Stimulated activated CD8-positive, alpha-beta memory T cell treated with anti-CD3 and anti-CD28 coated beads, Interleukin-4, amount 100 ng/mL, for 24 hours (primary cell): ENCODE measurements at regions not wholly inside any gene's neighbourhood (a gene's known extent, or its start where the extent isn't known, plus 50 kb on each side); places are given as distances from the start of the nearest gene placed in this dataset.

Source experiments
- DNase-seq: peaks from one replicate; pipeline ENCODE4 v3.0.0-alpha.2; 2020; ENCODE audit warnings: low read depth

DNA sequence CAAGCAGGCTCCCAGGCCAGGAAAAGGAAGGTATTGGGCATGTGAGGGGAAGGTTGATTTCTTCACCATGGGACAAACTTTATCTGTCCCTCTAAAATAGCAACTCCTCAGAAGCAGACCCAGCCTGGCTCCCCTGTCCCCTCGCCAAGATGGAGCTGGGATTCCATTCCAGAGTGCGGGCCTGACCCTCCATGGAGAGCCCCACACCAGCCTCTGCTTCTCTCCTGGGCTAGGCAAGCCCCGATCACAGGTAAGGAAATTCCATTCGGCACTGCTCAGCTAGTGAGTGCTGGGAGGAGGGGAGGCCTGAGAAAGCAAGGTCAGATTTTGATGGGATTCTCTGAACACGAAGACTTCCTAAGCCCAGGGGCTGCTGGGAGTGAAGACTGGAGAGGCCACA, 98.4 kb downstream of the EFNB1 start:
- DNase-seq: no peak

GRCh38 chrX:68923147-68923546, 94.3 kb downstream of the EFNB1 start:
- no peak for DNase-seq

GRCh38 chrX:68922013-68922412, 93.2 kb downstream of the EFNB1 start:
- no peak for DNase-seq

DNA sequence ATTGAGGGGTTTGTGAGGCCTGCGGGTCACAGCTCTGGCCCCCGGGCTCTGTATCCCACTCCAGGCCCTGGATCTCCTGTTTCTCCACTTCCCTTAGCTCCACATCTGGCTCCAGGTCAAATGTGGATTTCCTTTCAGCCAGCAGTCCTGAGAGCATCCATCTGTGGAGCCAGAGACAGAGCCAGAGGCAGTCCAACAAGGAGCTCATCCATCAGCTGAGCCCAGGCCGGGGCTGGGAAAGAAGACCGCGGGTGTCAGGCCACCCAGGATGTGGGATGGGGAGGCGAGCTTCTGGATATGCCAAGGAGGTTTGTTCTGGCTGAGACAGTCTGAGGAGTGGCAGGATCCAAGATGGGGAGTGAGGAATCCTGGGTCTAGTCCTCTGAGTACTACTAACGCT, 91.7 kb downstream of the EFNB1 start:
- no peak for DNase-seq

- no peak for DNase-seq
Observed at GRCh38 chrX:68919707-68920106, 90.9 kb downstream of the EFNB1 start.

DNA sequence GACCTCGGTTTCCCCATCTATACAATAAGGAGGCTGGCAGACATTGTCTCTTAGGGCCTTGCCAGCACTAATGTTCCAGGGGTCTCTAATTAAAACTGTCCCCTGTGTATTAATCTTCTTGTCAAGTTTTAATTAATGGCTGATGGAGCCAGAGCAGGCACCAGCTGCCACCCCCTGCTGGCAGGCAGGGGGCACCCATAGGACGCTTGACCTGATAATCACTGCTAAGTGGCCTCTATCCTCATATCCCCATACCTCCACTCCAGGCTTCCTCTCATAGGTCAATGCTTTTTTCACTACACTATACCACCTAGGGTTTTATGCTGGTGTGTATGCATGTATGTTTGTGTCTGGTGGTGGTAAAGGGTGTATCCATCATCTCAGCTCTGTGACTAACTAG, 89.4 kb downstream of the EFNB1 start:
- no peak for DNase-seq

DNA sequence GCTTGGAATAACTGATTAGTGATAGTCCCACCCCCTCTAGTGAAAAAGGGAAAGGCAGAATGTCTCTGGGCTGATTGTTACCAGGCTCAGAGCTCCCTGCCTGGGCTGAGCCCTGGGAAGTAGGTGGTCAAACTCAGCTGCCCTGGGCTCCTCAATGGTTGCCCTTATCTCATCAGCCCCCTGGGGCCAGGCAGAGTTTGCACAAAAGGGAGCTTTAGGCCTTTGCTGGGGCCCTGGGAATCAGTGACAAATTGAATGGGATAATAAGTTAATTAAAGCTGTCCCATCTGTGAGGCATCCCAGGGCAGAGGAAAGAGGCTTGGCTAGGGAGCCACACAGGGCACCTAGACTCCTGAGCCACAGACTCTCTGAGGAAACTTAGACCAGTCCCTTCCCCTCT, 89.0 kb downstream of the EFNB1 start:
- no peak for DNase-seq

DNA sequence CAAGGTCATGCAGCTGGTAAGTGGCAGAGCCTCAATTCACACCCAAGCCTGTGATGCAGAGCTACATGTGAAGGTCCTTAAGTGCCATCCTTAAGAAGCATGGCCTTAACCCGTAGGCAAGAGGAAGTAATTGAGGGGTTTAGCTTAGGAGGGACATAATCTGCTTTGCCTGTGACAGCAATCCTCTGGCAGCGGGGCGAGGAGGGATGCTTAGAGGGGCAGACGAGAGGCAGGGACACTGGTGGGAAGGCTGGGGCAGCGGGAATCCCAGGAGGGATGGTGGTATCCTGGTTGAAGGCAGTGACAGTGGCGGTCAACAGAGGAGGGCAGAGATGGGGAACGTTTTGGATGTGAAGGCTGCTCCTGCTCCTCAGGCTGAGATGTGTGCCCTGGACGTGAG, 88.1 kb downstream of the EFNB1 start:
- DNase-seq: no peak

GRCh38 chrX:68915778-68916177, 87.0 kb downstream of the EFNB1 start:
- DNase-seq: no peak

DNA sequence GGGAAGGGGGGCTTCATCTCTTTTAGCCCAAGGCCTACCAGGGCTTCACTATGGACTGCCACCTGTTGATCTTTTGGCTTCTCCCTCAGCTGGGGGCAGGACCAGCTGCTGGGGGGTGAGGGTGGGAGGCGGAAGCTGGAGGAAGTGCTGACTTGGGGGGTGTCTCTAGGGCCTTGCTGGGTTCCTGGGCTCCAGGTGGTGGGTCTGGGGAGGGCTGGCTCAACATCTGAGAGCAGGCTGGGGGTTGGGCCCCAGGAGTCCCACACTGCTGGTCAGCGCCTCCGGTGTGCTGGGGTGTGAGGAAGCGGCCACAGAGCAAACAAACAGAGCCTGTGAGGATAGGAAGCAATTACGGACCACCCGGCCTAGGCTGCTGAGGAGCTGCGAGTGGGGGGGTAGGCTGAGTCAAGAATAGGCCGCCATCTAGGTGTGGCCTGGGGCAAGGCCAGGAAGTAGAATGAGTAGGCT, 85.7 kb downstream of the EFNB1 start:
- DNase-seq: no peak

- DNase-seq: no peak
Observed at GRCh38 chrX:68913249-68913547, 84.4 kb downstream of the EFNB1 start.

- no peak for DNase-seq
Observed at GRCh38 chrX:68912113-68912512, 83.3 kb downstream of the EFNB1 start.

GRCh38 chrX:68910731-68911428, 82.1 kb downstream of the EFNB1 start:
- DNase-seq: no peak

GRCh38 chrX:68909945-68910344, 81.1 kb downstream of the EFNB1 start:
- no peak for DNase-seq

DNA sequence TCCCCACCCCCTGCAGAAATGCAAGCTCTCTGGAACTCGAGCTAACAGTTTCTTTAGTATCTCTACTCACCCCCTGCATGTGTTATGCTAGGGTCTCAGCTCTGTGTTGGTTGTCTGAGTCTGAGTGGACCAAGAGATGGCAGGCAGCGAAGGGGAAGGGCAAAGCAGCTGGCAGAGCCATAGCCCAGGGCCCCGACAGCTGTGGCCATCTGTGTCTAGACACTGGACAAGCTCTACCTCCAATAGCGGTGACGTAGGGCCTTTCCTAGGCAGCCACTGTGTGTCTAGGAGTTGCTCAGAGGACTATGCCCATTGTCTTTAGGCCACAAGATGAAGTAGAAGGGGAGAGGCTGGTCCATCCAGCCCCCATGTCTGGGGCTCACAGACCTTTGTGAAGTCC, 79.2 kb downstream of the EFNB1 start:
- DNase-seq: no peak

- no peak for DNase-seq
Observed at GRCh38 chrX:68902706-68903504, 74.1 kb downstream of the EFNB1 start.

- no peak for DNase-seq
Observed at GRCh38 chrX:68901519-68901918, 72.7 kb downstream of the EFNB1 start.

- DNase-seq: no peak
Observed at GRCh38 chrX:68898598-68898997, 69.8 kb downstream of the EFNB1 start.

DNA sequence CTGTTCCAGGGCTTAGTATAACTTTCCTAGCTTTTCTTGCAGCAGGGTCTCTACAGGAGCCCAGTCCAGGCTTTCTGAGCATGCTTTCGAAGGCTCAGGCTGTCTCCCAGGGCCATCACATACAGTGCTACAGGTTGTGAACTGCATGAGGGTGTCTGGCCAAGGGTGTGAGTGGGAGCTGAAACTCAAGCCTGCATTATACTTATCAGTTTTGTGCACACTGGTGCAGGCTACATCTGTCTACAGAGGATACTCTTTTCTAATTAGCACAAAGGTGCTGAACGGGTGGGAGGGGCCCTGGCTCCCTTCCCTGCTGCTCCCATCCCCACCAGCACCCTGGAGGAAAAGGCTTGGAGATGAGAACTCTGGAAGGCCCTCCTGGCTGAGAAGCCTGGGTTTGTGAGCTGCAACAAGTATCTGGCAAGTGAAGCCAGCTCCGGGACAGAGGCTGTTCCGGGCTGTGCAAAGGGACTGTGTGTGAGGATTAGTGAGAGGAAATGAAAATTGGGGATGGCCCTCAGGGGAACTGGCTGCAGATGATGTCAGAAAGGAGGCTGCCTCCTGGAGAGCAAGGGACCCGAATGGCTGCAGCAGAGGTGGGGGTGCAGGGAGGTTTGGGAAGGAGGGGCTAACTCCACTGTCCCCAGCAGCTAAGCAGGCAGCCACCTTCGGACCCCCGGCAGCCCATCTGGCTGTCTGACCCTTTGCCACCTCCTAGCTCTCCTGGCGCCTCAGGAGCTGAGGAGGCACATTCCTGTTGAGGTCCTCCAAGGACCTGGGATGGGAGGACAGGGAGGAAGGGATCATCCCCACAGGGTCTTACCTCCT, 68.5 kb downstream of the EFNB1 start:
- DNase-seq: no peak

DNA sequence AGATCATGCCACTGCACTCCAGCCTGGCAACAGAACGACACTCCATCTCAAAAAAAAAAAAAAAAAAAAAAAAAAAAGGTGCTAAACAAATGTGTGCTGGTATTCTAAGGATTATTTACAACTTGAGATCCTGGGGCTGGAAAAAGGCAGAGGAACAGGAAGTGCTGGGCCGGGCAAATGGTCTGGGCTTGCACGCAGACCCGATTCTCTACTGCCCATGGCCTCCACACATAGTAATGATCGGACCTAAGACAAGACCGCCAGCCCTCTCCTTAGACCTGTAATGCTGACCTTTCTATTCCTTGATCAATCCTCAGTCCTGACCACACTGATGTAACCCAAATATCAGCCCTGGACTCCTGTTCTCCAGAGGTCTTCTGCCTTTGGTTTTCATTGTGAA, 67.8 kb downstream of the EFNB1 start:
- no peak for DNase-seq

- DNase-seq: no peak
Observed at GRCh38 chrX:68895778-68896177, 67.0 kb downstream of the EFNB1 start.

DNA sequence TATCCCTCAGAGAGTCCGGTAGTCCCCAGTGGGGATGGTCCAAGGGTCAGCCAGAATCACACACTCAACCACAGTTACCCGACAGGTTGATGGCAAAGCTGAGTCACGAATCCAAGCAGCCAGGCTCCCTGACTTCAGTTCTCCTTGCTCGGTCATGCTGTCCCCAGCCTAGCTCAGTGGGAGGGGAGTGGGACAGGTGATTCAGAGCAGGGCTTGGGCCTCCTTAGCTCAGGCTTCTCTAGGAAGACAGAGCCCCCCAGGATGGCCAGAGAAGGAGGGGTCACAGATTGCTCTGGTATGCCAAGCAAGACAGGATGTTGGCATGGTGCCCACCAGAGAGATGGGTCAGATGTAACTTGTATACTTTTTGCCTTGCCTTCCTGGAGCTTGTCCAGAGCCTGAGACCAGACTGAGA, 66.5 kb downstream of the EFNB1 start:
- no peak for DNase-seq
